GM23338 (cell line): ENCODE measurements at regions not wholly inside any gene's neighbourhood (a gene's known extent, or its start where the extent isn't known, plus 50 kb on each side); places are given as distances from the start of the nearest gene placed in this dataset.

ENCODE experiments used
- CREB1 ChIP-seq: fragments of 250-450 bp; sonication (Bioruptor Pico); IDR thresholded peaks from 2 replicates; pipeline ENCODE4 v1.5.0; 2020; ENCODE audit warnings: low read depth, mild to moderate bottlenecking, moderate library complexity
- CTCF ChIP-seq, 2 experiments: fragments of 200-600 bp in 1 of 2; sonication (generic) in 1 of 2; conservative IDR thresholded peaks; 2 replicates each; pipeline versions ENCODE4 v1.5.1 to v1.6.1; 2016 to 2017; ENCODE audit warnings: antibody characterized with exemption in 2 of 2, low read depth in 2 of 2, mild to moderate bottlenecking in 2 of 2, moderate library complexity in 1 of 2
- ETS1 ChIP-seq: IDR thresholded peaks from 2 replicates; pipeline ENCODE4 v1.6.1; 2016; ENCODE audit warnings: antibody characterized with exemption
- EZH2 ChIP-seq: fragments of 200-600 bp; sonication (generic); IDR thresholded peaks from one replicate; pipeline ENCODE4 v1.8.0; 2017; ENCODE audit warnings: antibody characterized with exemption, mild to moderate bottlenecking, low read depth; ENCODE audit not compliant: unreplicated experiment
- EZH2phosphoT487 ChIP-seq: fragments of 200-600 bp; sonication (generic); IDR thresholded peaks from one replicate; pipeline ENCODE4 v1.8.1; 2018; ENCODE audit warnings: antibody characterized with exemption; ENCODE audit not compliant: unreplicated experiment
- POLR2AphosphoS5 ChIP-seq: IDR thresholded peaks from 2 replicates; pipeline ENCODE4 v1.6.1; 2016; ENCODE audit warnings: antibody characterized with exemption, low read depth
- REST ChIP-seq: IDR thresholded peaks from one replicate; pipeline ENCODE4 v1.6.1; 2018; ENCODE audit warnings: antibody characterized with exemption; ENCODE audit not compliant: unreplicated experiment
- ZNF462 ChIP-seq: fragments of 250-450 bp; sonication (Bioruptor Pico); IDR thresholded peaks from 2 replicates; pipeline ENCODE4 v1.5.0; 2020; ENCODE audit warnings: mild to moderate bottlenecking, moderate library complexity

GRCh38 chr4:111838406-111838930 lies 306.8 kb upstream of the FAM241A start:
- TF ChIP-seq CTCF (conservative IDR thresholded peaks at IDR 0.05; ENCODE audit: low read depth in 2 of 2) (no peak), CREB1 (CRISPR knock-in tag) (no peak), ZNF462 (CRISPR knock-in tag) (no peak), EZH2phosphoT487 (no peak), EZH2 (no peak), POLR2AphosphoS5 (no peak), ETS1 (no peak), REST (no peak)
